Loucy (cell line): ENCODE measurements at regions not wholly inside any gene's neighbourhood (a gene's known extent, or its start where the extent isn't known, plus 50 kb on each side); places are given as distances from the start of the nearest gene placed in this dataset.

Source experiments
- H2AFZ ChIP-seq: fragments of 200-600 bp; sonication (generic); 2 replicates; pipeline ENCODE4 v1.6.0; 2016; ENCODE audit warnings: antibody characterized with exemption, mild to moderate bottlenecking, low read length, moderate library complexity
- H3F3A ChIP-seq: fragments of 200-600 bp; 2 replicates; pipeline ENCODE4 v1.6.0; 2016; ENCODE audit warnings: antibody characterized with exemption, low read depth, mild to moderate bottlenecking
- H3K27me3 ChIP-seq: fragments of 200-600 bp; sonication (generic); 2 replicates; pipeline ENCODE4 v1.6.1; 2014; ENCODE audit warnings: low read length, mild to moderate bottlenecking; ENCODE audit not compliant: insufficient read depth, poor library complexity, severe bottlenecking
- H3K36me3 ChIP-seq: fragments of 200-600 bp; sonication (generic); 2 replicates; pipeline ENCODE4 v1.6.1; 2016; ENCODE audit warnings: low read length; ENCODE audit not compliant: insufficient read depth
- H3K4me1 ChIP-seq: fragments of 200-600 bp; sonication (generic); 2 replicates; pipeline ENCODE4 v1.5.1; 2014; ENCODE audit warnings: low read length, mild to moderate bottlenecking; ENCODE audit not compliant: insufficient read depth, poor library complexity, severe bottlenecking
- H3K4me2 ChIP-seq: fragments of 200-600 bp; sonication (generic); 2 replicates; pipeline ENCODE4 v1.6.0; 2014; ENCODE audit warnings: antibody characterized with exemption, low read length, low read depth, mild to moderate bottlenecking; ENCODE audit not compliant: poor library complexity, severe bottlenecking
- H3K4me3 ChIP-seq: fragments of 200-600 bp; sonication (generic); 2 replicates; pipeline ENCODE4 v1.5.1; 2014; ENCODE audit warnings: low read length, mild to moderate bottlenecking, mixed read lengths; ENCODE audit not compliant: poor library complexity, severe bottlenecking
- H3K79me2 ChIP-seq: fragments of 200-600 bp; sonication (generic); 2 replicates; pipeline ENCODE4 v1.6.1; 2014; ENCODE audit warnings: low read length; ENCODE audit not compliant: insufficient read depth
- H3K9ac ChIP-seq: fragments of 200-600 bp; sonication (generic); 2 replicates; pipeline ENCODE4 v1.6.0; 2014; ENCODE audit warnings: mild to moderate bottlenecking, low read depth, low read length, moderate library complexity; ENCODE audit not compliant: poor library complexity, severe bottlenecking
- H3K9me2 ChIP-seq: fragments of 200-600 bp; sonication (generic); replicated peaks from 2 replicates; pipeline ENCODE4 v1.6.1; 2016; ENCODE audit warnings: low read depth, low read length, mixed read lengths
- H3K9me3 ChIP-seq: fragments of 200-600 bp; sonication (generic); 2 replicates; pipeline ENCODE4 v1.6.1; 2014; ENCODE audit warnings: mild to moderate bottlenecking, antibody characterized with exemption, low read length, low read depth; ENCODE audit not compliant: insufficient read depth
- H4K20me1 ChIP-seq: fragments of 200-600 bp; sonication (generic); 2 replicates; pipeline ENCODE4 v1.6.0; 2014; ENCODE audit warnings: antibody characterized with exemption, low read length, mild to moderate bottlenecking; ENCODE audit not compliant: insufficient read depth, poor library complexity, severe bottlenecking
- EZH2phosphoT487 ChIP-seq: fragments of 200-600 bp; IDR thresholded peaks from 2 replicates; pipeline ENCODE4 v1.6.1; 2018; ENCODE audit warnings: antibody characterized with exemption, mild to moderate bottlenecking, moderate library complexity, borderline replicate concordance
- TF ChIP-seq, protein P1 (sequence below): fragments of 200-600 bp; sonication (generic); conservative IDR thresholded peaks from 2 replicates; pipeline ENCODE4 v1.5.1; 2014; ENCODE audit warnings: mild to moderate bottlenecking, antibody characterized with exemption, low read length

DNA sequence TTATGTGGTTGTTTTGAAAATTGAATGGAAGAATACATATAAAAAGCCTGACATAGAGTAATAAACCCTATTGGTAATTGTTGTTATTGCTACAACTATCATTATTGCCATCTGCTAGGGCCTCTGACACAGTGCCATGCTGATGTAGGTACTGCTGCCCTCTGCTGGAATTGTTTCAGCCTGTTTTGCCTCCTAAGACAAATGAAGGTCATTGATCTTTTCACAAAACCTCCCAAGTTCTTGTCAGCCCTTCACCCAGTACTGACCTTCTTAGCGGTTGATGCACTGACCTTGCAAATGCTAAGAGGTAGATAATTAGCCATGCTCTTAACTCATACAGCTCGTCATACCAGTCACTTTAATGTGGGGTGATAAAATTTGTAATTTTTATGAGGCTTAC, 975.2 kb downstream of the SORCS1 start:
- Histone ChIP-seq H3K79me2 (no peaks in the 10 kb centered on the region), H3K9me2 (no peaks in the 10 kb centered on the region), H3K4me1 (no peaks in the 10 kb centered on the region), H3K4me2 (no peak overlapping the region), H3F3A (no peaks in the 10 kb centered on the region), H4K20me1 (no peaks in the 10 kb centered on the region), H3K9ac (no peak overlapping the region), H2AFZ (no peak overlapping the region), H3K4me3 (no peak overlapping the region), H3K27me3 (no peaks in the 10 kb centered on the region), H3K9me3 (no peaks in the 10 kb centered on the region), H3K36me3 (no peaks in the 10 kb centered on the region)
- no peak for TF ChIP-seq EZH2phosphoT487
- TF ChIP-seq, protein P1, sequence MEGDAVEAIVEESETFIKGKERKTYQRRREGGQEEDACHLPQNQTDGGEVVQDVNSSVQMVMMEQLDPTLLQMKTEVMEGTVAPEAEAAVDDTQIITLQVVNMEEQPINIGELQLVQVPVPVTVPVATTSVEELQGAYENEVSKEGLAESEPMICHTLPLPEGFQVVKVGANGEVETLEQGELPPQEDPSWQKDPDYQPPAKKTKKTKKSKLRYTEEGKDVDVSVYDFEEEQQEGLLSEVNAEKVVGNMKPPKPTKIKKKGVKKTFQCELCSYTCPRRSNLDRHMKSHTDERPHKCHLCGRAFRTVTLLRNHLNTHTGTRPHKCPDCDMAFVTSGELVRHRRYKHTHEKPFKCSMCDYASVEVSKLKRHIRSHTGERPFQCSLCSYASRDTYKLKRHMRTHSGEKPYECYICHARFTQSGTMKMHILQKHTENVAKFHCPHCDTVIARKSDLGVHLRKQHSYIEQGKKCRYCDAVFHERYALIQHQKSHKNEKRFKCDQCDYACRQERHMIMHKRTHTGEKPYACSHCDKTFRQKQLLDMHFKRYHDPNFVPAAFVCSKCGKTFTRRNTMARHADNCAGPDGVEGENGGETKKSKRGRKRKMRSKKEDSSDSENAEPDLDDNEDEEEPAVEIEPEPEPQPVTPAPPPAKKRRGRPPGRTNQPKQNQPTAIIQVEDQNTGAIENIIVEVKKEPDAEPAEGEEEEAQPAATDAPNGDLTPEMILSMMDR = peak; percentile 56

DNA sequence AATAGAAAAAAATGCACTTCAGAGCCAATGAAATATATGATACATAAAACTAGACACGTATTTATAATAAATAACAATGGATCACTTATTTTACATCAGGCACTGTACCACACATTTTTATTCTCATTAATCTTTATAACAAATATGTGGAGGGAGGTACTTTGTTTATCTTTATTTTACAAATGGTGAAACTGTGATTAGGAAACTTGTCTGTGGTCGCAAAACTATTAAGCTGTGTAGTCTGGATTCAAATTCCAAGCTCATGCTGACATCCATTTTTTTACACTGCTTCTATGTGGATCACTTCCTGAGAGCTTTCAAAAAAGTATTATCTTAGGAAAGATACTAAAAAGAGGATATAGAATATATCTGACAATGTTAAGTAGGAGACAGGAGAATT, 978.6 kb downstream of the SORCS1 start:
- no peaks in the 10 kb centered on the region for H3K36me3 ChIP-seq
- H3K4me3 ChIP-seq = no peak overlapping the region
- H2AFZ ChIP-seq = no peak overlapping the region
- H3K9me2 ChIP-seq = no peaks in the 10 kb centered on the region
- H3K4me2 ChIP-seq = no peak overlapping the region
- no peak overlapping the region for H3K9ac ChIP-seq
- H3K79me2 ChIP-seq = no peaks in the 10 kb centered on the region
- TF ChIP-seq, protein P1 = no peak
- no peak for TF ChIP-seq EZH2phosphoT487
- H3K4me1 ChIP-seq = no peaks in the 10 kb centered on the region
- H3K9me3 ChIP-seq = no peaks in the 10 kb centered on the region
- H4K20me1 ChIP-seq = no peaks in the 10 kb centered on the region
- no peaks in the 10 kb centered on the region for H3K27me3 ChIP-seq
- H3F3A ChIP-seq = no peaks in the 10 kb centered on the region

GRCh38 chr10:106183041-106183440, 981.5 kb downstream of the SORCS1 start:
- TF ChIP-seq, protein P1 = no peak
- TF ChIP-seq EZH2phosphoT487 = no peak
- Histone ChIP-seq H3K79me2 (no peaks in the 10 kb centered on the region), H3K27me3 (no peaks in the 10 kb centered on the region), H3F3A (no peaks in the 10 kb centered on the region), H3K36me3 (no peaks in the 10 kb centered on the region), H3K9ac (no peak overlapping the region), H3K4me3 (no peak overlapping the region), H3K4me2 (no peak overlapping the region), H3K9me3 (no peaks in the 10 kb centered on the region), H3K4me1 (no peaks in the 10 kb centered on the region), H4K20me1 (no peaks in the 10 kb centered on the region), H3K9me2 (no peaks in the 10 kb centered on the region), H2AFZ (no peak overlapping the region)
